ENCODE measurements at regions not wholly inside any gene's neighbourhood (a gene's known extent, or its start where the extent isn't known, plus 50 kb on each side); places are given as distances from the start of the nearest gene placed in this dataset.
A peak's percentile ranks its signal among the peaks of the same experiment; 100 is the strongest.

DNA sequence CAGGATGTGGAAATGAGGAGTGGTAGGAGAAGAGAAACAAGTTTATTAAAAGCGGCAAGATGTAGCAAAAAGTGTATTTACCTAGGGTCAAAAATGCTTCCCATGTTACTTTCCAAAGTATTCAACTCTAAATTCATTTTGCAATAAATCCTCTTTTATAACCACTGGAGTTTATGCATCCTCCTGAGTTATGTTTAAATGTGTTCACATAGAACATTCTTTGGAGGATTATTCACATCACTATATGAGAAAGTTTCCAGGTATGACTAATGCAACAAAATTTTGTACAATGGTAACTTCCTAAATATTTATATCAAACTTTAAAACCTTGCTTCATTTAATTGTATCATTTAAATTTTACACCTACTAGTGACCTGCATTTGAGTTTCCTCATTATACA is 870.6 kb upstream of the SLIT2 start:
- DNase-seq (ENCODE audit: low read depth) = peak; percentile 27

DNA sequence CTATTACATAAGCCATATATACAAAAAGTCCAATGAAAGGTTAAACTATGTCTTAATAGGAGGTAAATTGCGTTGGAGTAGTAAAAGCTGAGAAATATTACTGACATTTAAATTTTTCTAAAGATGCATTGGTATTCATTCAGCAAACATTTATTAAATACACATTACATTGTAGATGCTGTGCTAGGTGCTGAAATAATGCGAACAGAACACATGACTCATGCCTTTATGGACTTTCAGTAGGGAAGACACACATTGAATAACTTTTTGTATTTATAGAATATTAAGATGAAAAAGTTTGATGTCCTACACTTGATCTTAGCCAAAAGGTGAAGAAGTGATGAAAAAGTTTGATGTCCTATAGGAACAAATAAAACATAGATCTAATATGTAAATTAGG is 871.1 kb upstream of the SLIT2 start:
- DNase-seq (ENCODE audit: low read depth) = no peak
- H3K4me3 ChIP-seq (ENCODE audit: control insufficient read depth, low read depth, low read length) = no peak overlapping the region
- TF ChIP-seq, protein P1, sequence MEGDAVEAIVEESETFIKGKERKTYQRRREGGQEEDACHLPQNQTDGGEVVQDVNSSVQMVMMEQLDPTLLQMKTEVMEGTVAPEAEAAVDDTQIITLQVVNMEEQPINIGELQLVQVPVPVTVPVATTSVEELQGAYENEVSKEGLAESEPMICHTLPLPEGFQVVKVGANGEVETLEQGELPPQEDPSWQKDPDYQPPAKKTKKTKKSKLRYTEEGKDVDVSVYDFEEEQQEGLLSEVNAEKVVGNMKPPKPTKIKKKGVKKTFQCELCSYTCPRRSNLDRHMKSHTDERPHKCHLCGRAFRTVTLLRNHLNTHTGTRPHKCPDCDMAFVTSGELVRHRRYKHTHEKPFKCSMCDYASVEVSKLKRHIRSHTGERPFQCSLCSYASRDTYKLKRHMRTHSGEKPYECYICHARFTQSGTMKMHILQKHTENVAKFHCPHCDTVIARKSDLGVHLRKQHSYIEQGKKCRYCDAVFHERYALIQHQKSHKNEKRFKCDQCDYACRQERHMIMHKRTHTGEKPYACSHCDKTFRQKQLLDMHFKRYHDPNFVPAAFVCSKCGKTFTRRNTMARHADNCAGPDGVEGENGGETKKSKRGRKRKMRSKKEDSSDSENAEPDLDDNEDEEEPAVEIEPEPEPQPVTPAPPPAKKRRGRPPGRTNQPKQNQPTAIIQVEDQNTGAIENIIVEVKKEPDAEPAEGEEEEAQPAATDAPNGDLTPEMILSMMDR (IDR thresholded peaks at IDR 0.05; ENCODE audit: control insufficient read depth, insufficient read depth, low read depth, low read length, missing control alignments) = no peak

More for the DNA sequence above, 870.6 kb upstream of the SLIT2 start:
- H3K4me3 ChIP-seq (ENCODE audit: control insufficient read depth, low read depth, low read length) = no peak overlapping the region
- TF ChIP-seq, protein P1 (IDR thresholded peaks at IDR 0.05; ENCODE audit: control insufficient read depth, insufficient read depth, low read depth, low read length, missing control alignments) = no peak

DNA sequence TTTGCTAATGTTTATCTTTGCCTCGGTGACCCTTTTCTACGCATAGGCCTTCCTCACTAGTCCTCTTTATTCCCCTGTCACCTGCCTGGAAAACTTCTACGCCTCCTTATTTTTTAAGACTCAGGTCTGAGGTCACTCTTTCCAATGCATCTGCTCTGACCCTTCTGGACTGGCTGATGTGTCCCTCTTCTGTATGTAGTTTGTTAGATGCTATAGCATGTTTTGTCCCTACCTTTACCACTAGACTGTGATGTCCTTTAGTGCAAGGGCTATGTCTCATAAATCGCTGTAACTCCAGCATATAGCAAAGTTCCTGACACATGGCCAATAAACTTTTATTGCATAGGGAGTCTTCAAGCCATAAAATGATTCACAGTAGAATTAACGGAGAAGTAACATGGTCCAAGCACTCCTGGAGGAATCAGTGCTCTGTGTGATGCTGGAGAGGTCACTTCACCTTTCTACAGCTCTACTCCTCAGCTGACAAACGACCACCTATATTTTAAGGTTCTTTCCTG is 872.5 kb upstream of the SLIT2 start:
- no peak overlapping the region for H3K4me3 ChIP-seq (ENCODE audit: control insufficient read depth, low read depth, low read length)
- TF ChIP-seq, protein P1 (IDR thresholded peaks at IDR 0.05; ENCODE audit: control insufficient read depth, insufficient read depth, low read depth, low read length, missing control alignments) = no peak
- DNase-seq (ENCODE audit: low read depth) = no peak

DNA sequence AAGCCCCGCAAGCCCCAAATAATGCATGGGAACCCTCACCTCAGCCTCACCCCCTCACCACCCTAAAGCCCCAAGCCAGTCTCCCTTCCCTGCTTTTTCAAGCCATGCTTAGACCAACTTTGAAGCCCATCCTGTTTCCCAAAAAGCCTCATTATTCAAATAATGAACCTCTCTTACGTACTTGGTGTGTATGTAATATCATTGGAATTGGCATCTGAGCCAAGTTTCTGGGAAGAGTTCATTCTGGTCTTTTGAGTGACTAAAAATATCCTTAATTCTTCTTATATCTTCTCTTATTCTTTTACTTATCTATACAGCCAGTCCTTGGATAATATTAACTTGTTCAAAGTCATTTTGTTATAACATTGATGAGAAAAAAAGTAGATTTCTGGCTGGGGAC is 875.8 kb upstream of the SLIT2 start:
- DNase-seq (ENCODE audit: low read depth) = no peak
- TF ChIP-seq, protein P1 (IDR thresholded peaks at IDR 0.05; ENCODE audit: control insufficient read depth, insufficient read depth, low read depth, low read length, missing control alignments) = no peak
- H3K4me3 ChIP-seq (ENCODE audit: control insufficient read depth, low read depth, low read length) = no peak overlapping the region

DNA sequence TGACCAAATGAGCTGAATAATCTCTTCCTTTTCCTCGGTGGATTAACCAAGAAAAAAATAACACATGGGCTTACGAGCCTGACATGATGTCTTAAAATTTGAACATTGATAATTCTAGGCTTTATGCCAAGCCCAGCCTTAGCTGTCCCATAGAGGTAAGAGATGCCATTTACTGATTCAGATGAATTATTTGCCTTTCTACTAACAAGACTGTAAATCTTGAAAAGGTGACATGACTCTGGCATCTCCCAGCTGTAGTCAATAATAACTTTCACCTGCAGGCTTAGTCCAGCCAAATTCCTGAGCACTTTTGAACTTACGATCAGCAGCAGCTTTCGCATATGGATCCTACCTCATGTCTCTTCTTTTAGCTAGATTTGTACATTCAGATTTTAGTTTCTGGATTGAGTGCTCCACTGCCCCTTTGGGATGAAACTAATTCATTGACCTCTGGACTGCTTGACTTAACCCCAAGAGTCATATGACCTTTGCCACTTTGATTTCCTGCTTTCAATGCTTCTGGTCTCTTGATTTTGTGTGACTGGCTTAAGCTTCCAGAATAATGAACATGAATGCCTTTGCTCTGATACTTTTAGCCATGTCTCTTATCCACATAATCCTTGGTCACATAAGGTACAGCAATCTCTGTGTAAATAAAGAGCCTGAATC is 876.4 kb upstream of the SLIT2 start:
- no peak overlapping the region for H3K4me3 ChIP-seq (ENCODE audit: control insufficient read depth, low read depth, low read length)
- no peak for DNase-seq (ENCODE audit: low read depth)
- TF ChIP-seq, protein P1 (IDR thresholded peaks at IDR 0.05; ENCODE audit: control insufficient read depth, insufficient read depth, low read depth, low read length, missing control alignments) = no peak

DNA sequence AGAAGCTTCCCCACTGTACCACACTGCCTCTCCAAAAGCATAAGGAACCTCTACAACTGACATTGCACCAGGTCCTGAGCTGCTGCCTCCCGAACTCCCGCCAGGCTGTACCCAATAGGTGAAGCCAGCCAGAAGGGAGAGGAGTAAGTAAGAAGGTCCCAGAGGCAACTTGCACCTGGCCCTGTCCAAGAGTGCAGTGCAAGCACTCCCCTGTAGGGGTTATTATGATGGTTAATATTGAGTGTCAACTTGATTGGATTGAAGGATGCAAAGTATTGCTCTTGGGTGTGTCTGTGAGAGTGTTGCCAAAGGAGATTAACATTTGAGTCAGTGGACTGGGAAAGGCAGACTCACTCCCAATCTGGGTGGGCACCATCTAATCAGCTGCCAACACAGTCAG is 879.3 kb upstream of the SLIT2 start:
- H3K4me3 ChIP-seq (ENCODE audit: control insufficient read depth, low read depth, low read length) = no peak overlapping the region
- no peak for DNase-seq (ENCODE audit: low read depth)
- TF ChIP-seq, protein P1 (IDR thresholded peaks at IDR 0.05; ENCODE audit: control insufficient read depth, insufficient read depth, low read depth, low read length, missing control alignments) = no peak
